Cardiac fibroblast (primary cell): ENCODE measurements at regions not wholly inside any gene's neighbourhood (a gene's known extent, or its start where the extent isn't known, plus 50 kb on each side); places are given as distances from the start of the nearest gene placed in this dataset.

Experiments used
- DNase-seq, 2 donors: peaks; one replicate each; pipeline versions ENCODE4 v3.0.0 to v3.0.0-alpha.2; 2010; ENCODE audit warnings: low read depth in 2 of 2
- H3K4me3 ChIP-seq, 2 donors: replicated peaks in 1 of 2; 1 replicate in 1 of 2; 2 replicates in 1 of 2; pipeline ENCODE4 v1.5.1; 2011; ENCODE audit warnings: low read depth in 2 of 2, low read length in 2 of 2, mild to moderate bottlenecking in 2 of 2, moderate library complexity in 1 of 2
- CTCF ChIP-seq: IDR thresholded peaks from one replicate; pipeline ENCODE4 v1.5.1; 2011; ENCODE audit warnings: low read depth, mild to moderate bottlenecking, low read length, inconsistent platforms

- TF ChIP-seq CTCF = peak; percentile 10
- no peak overlapping the region for H3K4me3 ChIP-seq
- peak; percentile 18 for DNase-seq
Measured at GRCh38 chr9:1837453-1838084, 177.6 kb upstream of the SMARCA2 start.

- no peak for DNase-seq
- H3K4me3 ChIP-seq = no peak overlapping the region
- no peak for TF ChIP-seq CTCF
Measured at GRCh38 chr9:1839909-1840308, 175.2 kb upstream of the SMARCA2 start.

- no peak overlapping the region for H3K4me3 ChIP-seq
- no peak for TF ChIP-seq CTCF
- DNase-seq = no peak
Measured at GRCh38 chr9:1845425-1845824, 169.7 kb upstream of the SMARCA2 start.

- DNase-seq = no peak
- H3K4me3 ChIP-seq = no peak overlapping the region
- no peak for TF ChIP-seq CTCF
Measured at GRCh38 chr9:1855726-1856125, 159.4 kb upstream of the SMARCA2 start.

- H3K4me3 ChIP-seq = no peak overlapping the region
- DNase-seq = no peak
- no peak for TF ChIP-seq CTCF
Measured at GRCh38 chr9:1857808-1858207, 157.3 kb upstream of the SMARCA2 start.

GRCh38 chr9:1869843-1870242, 145.3 kb upstream of the SMARCA2 start:
- no peak overlapping the region for H3K4me3 ChIP-seq
- peak; percentile 24 for TF ChIP-seq CTCF
- peak; percentile 1 to 14 for DNase-seq

- TF ChIP-seq CTCF = no peak
- no peak for DNase-seq
- no peak overlapping the region for H3K4me3 ChIP-seq
Measured at GRCh38 chr9:1870915-1871314, 144.2 kb upstream of the SMARCA2 start.
